Fibroblast of lung (primary cell): ENCODE measurements at regions not wholly inside any gene's neighbourhood (a gene's known extent, or its start where the extent isn't known, plus 50 kb on each side); places are given as distances from the start of the nearest gene placed in this dataset.

ENCODE experiments used
- DNase-seq, 2 donors: peaks; one replicate each; pipeline versions ENCODE4 v3.0.0 to v3.0.0-alpha.2; 2010; ENCODE audit warnings: low read depth in 2 of 2
- H2AFZ ChIP-seq: 2 replicates; pipeline ENCODE4 v1.5.1; 2012; ENCODE audit warnings: low read length, control low read depth, inconsistent platforms
- H3K27ac ChIP-seq: 2 replicates; pipeline ENCODE4 v1.5.1; 2011; ENCODE audit warnings: low read length, control low read depth; ENCODE audit not compliant: insufficient read depth
- H3K27me3 ChIP-seq: 2 replicates; pipeline ENCODE4 v1.5.1; 2011; ENCODE audit warnings: mild to moderate bottlenecking, low read length; ENCODE audit not compliant: control insufficient read depth, insufficient read depth
- H3K36me3 ChIP-seq: 2 replicates; pipeline ENCODE4 v1.5.1; 2011; ENCODE audit warnings: low read length; ENCODE audit not compliant: control insufficient read depth, insufficient read depth
- H3K4me1 ChIP-seq: 2 replicates; pipeline ENCODE4 v1.5.1; 2011; ENCODE audit warnings: low read length; ENCODE audit not compliant: control insufficient read depth, insufficient read depth; ENCODE audit errors: extremely low read depth
- H3K4me2 ChIP-seq: 2 replicates; pipeline ENCODE4 v1.5.1; 2011; ENCODE audit warnings: low read length, control low read depth; ENCODE audit not compliant: insufficient read depth; ENCODE audit errors: extremely low read depth
- H3K4me3 ChIP-seq, 4 experiments: fragments of 200-600 bp in 1 of 4; sonication (generic) in 1 of 4; replicated peaks in 1 of 4; 2 replicates each; pipeline ENCODE4 v1.5.1; 2011 to 2016; ENCODE audit warnings: low read length in 4 of 4, low read depth in 3 of 4, mild to moderate bottlenecking in 3 of 4, control low read depth in 2 of 4, inconsistent platforms in 1 of 4, mixed read lengths in 1 of 4; ENCODE audit not compliant: insufficient read depth in 1 of 4; ENCODE audit errors: control extremely low read depth in 1 of 4
- H3K79me2 ChIP-seq: 2 replicates; pipeline ENCODE4 v1.5.1; 2012; ENCODE audit warnings: mild to moderate bottlenecking, low read length, inconsistent platforms; ENCODE audit not compliant: control insufficient read depth, insufficient read depth
- H3K9ac ChIP-seq: 2 replicates; pipeline ENCODE4 v1.5.1; 2011; ENCODE audit warnings: mild to moderate bottlenecking, low read length, control low read depth; ENCODE audit not compliant: insufficient read depth
- H3K9me3 ChIP-seq: 2 replicates; pipeline ENCODE4 v1.5.1; 2012; ENCODE audit warnings: low read depth, low read length; ENCODE audit not compliant: control insufficient read depth, insufficient read depth
- H4K20me1 ChIP-seq: 2 replicates; pipeline ENCODE4 v1.5.1; 2011; ENCODE audit warnings: low read length; ENCODE audit not compliant: control insufficient read depth, insufficient read depth; ENCODE audit errors: extremely low read depth
- EZH2 ChIP-seq: IDR thresholded peaks from 2 replicates; pipeline ENCODE4 v1.5.1; 2012; ENCODE audit warnings: low read length, control low read depth, mild to moderate bottlenecking; ENCODE audit errors: missing control alignments
- TF ChIP-seq, protein P1 (sequence below), 2 donors: IDR thresholded peaks in 1 of 2; conservative IDR thresholded peaks in 1 of 2; 1 replicate in 1 of 2; 2 replicates in 1 of 2; pipeline ENCODE4 v1.5.1; 2011 to 2012; ENCODE audit warnings: low read length in 2 of 2, control low read depth in 1 of 2, inconsistent platforms in 1 of 2, low read depth in 1 of 2, mild to moderate bottlenecking in 1 of 2

DNA sequence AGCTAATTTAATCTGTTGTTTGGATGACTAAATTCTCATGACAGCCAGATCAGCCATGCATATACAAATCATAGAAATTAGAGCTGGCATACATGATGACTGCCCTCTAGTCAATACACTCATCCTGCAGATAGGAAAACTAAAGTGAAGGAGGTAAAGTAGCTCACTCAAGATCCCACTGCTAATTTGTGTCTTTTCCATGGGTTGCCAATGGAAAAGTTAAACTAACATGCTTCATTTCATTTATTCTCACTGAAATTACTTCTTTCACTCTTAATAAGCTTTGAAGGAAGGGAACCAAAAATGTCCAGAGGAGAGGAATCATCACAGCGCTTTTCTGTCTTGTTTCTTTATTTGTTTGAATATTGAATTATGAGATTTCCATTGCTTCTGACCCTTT, 308.2 kb downstream of the GJA1 start:
- H3K4me2 ChIP-seq, result no peak overlapping the region

DNA sequence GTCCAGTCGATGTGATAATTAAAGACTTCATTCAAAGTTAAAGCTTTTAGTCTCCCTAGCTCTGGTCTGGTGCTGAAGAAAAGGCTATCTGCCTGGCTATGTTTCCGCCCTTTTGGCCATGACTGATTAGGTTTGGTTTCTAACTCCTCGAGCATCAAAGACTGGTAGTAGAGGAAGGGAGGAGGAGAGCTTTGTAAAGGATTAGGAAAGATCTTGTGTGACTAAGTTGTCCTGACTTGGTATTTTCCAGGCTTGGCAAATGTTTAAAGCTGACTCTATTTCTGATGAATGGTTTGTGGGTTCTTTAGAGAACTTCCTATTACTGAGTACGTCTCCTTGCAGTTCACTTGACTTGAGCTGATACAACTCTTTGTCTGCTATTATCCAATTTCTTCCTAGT, 312.9 kb downstream of the GJA1 start:
- Histone ChIP-seq H3K4me1 (no peaks in the 10 kb centered on the region), H3K27ac (no peak overlapping the region), H2AFZ (no peak overlapping the region), H3K9me3 (no peaks in the 10 kb centered on the region), H3K9ac (no peak overlapping the region), H3K4me2 (no peak overlapping the region), H3K4me3 (no peak overlapping the region), H3K36me3 (no peaks in the 10 kb centered on the region), H3K27me3 (no peaks in the 10 kb centered on the region), H4K20me1 (no peaks in the 10 kb centered on the region), H3K79me2 (no peaks in the 10 kb centered on the region)
- TF ChIP-seq, protein P1, sequence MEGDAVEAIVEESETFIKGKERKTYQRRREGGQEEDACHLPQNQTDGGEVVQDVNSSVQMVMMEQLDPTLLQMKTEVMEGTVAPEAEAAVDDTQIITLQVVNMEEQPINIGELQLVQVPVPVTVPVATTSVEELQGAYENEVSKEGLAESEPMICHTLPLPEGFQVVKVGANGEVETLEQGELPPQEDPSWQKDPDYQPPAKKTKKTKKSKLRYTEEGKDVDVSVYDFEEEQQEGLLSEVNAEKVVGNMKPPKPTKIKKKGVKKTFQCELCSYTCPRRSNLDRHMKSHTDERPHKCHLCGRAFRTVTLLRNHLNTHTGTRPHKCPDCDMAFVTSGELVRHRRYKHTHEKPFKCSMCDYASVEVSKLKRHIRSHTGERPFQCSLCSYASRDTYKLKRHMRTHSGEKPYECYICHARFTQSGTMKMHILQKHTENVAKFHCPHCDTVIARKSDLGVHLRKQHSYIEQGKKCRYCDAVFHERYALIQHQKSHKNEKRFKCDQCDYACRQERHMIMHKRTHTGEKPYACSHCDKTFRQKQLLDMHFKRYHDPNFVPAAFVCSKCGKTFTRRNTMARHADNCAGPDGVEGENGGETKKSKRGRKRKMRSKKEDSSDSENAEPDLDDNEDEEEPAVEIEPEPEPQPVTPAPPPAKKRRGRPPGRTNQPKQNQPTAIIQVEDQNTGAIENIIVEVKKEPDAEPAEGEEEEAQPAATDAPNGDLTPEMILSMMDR (conservative IDR thresholded peaks at IDR 0.05 in 1 of 2, IDR thresholded peaks at IDR 0.05 in 1 of 2; ENCODE audit: low read depth in 1 of 2, low read length in 2 of 2), result no peak
- TF ChIP-seq EZH2, result no peak
- DNase-seq, result peak; percentile 72 to 90

More for the DNA sequence above, 308.2 kb downstream of the GJA1 start:
- no peak for DNase-seq
- TF ChIP-seq EZH2, result no peak
- TF ChIP-seq, protein P1 (conservative IDR thresholded peaks at IDR 0.05 in 1 of 2, IDR thresholded peaks at IDR 0.05 in 1 of 2; ENCODE audit: low read depth in 1 of 2, low read length in 2 of 2), result no peak
- Histone ChIP-seq H2AFZ (no peak overlapping the region), H3K27me3 (no peaks in the 10 kb centered on the region), H3K79me2 (no peaks in the 10 kb centered on the region), H3K27ac (no peak overlapping the region), H4K20me1 (no peaks in the 10 kb centered on the region), H3K4me1 (no peaks in the 10 kb centered on the region), H3K9ac (no peak overlapping the region), H3K4me3 (no peak overlapping the region), H3K9me3 (no peaks in the 10 kb centered on the region), H3K36me3 (no peaks in the 10 kb centered on the region)

DNA sequence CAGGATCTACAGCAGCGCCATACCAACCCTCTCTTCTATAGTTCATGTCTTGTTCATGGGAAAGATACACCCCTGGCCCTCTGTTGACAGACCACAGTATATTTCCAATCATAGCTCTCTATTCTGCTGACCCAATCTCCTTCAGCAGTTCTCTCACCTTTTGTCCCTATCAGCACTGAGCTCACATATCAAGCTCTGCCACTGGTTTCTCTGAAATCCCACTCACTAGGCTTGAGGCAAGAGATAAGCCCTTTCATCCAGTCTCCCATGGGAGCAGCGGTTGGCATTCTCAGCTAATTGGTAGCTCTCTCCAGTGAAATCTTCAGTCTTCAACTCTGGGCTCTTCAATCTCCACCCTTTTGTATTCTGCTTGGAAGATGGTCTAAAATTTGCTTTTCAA, 313.4 kb downstream of the GJA1 start:
- DNase-seq, result no peak
- H3K27ac ChIP-seq, result no peak overlapping the region
- no peaks in the 10 kb centered on the region for H3K9me3 ChIP-seq
- no peak overlapping the region for H3K9ac ChIP-seq
- no peak for TF ChIP-seq EZH2
- TF ChIP-seq, protein P1 (conservative IDR thresholded peaks at IDR 0.05 in 1 of 2, IDR thresholded peaks at IDR 0.05 in 1 of 2; ENCODE audit: low read depth in 1 of 2, low read length in 2 of 2), result no peak
- no peaks in the 10 kb centered on the region for H3K79me2 ChIP-seq
- H2AFZ ChIP-seq, result no peak overlapping the region
- no peak overlapping the region for H3K4me2 ChIP-seq
- no peaks in the 10 kb centered on the region for H3K36me3 ChIP-seq
- H4K20me1 ChIP-seq, result no peaks in the 10 kb centered on the region
- no peaks in the 10 kb centered on the region for H3K27me3 ChIP-seq
- H3K4me1 ChIP-seq, result no peaks in the 10 kb centered on the region
- no peak overlapping the region for H3K4me3 ChIP-seq
